Epithelial cell of proximal tubule (primary cell): ENCODE measurements at regions not wholly inside any gene's neighbourhood (a gene's known extent, or its start where the extent isn't known, plus 50 kb on each side); places are given as distances from the start of the nearest gene placed in this dataset.

Source experiments
- DNase-seq: peaks from one replicate; pipeline ENCODE4 v3.0.0-alpha.2; 2011; ENCODE audit warnings: low read depth
- H3K4me3 ChIP-seq: 2 replicates; pipeline ENCODE4 v1.5.1; 2011; ENCODE audit warnings: low read depth, mild to moderate bottlenecking, low read length
- CTCF ChIP-seq: conservative IDR thresholded peaks from 2 replicates; pipeline ENCODE4 v1.5.1; 2012; ENCODE audit warnings: low read depth, mild to moderate bottlenecking, low read length

GRCh38 chr6:149194820-149195558 lies 122.5 kb upstream of the TAB2 start:
- H3K4me3 ChIP-seq: no peak overlapping the region
- DNase-seq: no peak
- no peak for TF ChIP-seq CTCF

- no peak for DNase-seq
- H3K4me3 ChIP-seq: no peak overlapping the region
- TF ChIP-seq CTCF: no peak
These were observed 121.4 kb upstream of the TAB2 start for GRCh38 chr6:149196091-149196490.

- no peak for TF ChIP-seq CTCF
- no peak overlapping the region for H3K4me3 ChIP-seq
These were observed 120.0 kb upstream of the TAB2 start for GRCh38 chr6:149197482-149197881.

GRCh38 chr6:149198265-149198664 lies 119.2 kb upstream of the TAB2 start:
- DNase-seq: no peak
- H3K4me3 ChIP-seq: no peak overlapping the region
- no peak for TF ChIP-seq CTCF

More at GRCh38 chr6:149197482-149197881, 120.0 kb upstream of the TAB2 start:
- no peak for DNase-seq

- no peak overlapping the region for H3K4me3 ChIP-seq
- no peak for TF ChIP-seq CTCF
- DNase-seq: no peak
These were observed 117.1 kb upstream of the TAB2 start for GRCh38 chr6:149200282-149200945.

- H3K4me3 ChIP-seq: no peak overlapping the region
- no peak for TF ChIP-seq CTCF
- DNase-seq: no peak
These were observed 116.3 kb upstream of the TAB2 start for GRCh38 chr6:149201068-149201655.

- no peak for DNase-seq
- TF ChIP-seq CTCF: no peak
- H3K4me3 ChIP-seq: no peak overlapping the region
These were observed 115.4 kb upstream of the TAB2 start for GRCh38 chr6:149202100-149202499.
